ENCODE measurements at regions not wholly inside any gene's neighbourhood (a gene's known extent, or its start where the extent isn't known, plus 50 kb on each side); places are given as distances from the start of the nearest gene placed in this dataset.

DNA sequence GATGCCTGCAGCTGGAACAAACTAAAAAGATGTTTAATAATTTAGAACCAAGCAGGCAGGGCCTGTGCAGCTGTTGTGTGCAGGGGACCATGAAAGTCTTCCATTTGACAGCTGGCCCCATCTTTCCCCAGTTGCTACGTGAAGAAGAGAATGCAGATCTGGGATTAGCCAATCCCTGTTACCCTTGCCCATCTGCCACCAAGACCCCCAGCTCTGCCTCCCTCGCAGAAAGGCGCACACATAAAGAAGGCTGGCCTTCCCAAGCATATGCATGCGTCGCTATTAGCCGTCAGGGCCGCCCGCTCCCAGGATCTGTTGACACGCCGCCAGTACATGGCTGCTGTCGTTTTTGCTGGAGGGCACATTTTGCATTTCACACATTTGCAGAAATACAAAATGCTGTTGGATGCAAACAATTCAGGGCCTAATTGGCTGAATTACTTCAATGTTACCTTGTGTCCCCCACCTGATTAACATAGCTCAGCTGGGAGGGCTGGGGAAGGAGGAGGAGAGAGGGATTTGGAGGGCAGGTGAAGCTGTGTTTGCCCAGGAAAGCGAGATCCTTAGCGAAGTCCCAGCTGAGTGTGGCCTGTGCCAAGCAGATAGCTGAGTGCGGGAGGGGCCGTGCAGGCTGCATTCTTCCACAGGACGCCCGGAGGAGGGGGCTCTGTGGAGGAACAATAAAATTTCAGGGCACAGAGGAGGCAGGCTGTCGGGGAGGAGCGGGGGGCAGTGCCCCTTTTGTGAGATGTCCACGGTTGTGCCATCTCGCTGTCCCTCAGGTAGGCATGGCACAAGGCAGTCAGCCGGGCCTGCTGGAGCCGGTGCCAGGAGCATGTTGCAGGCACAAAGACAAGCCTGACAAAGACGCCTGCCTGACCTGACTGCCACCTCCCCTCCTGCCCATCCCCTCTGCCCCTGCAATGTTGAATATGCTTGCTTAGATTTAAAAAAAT, 443.0 kb upstream of the MKI67 start:
- Histone ChIP-seq H4K91ac (ENCODE audit: low read depth, low read length, poor library complexity) (no peak overlapping the region), H3K14ac (ENCODE audit: low read length) (no peak overlapping the region), H3K27ac (replicated peaks; ENCODE audit: low read length) (no peak overlapping the region), H3K18ac (ENCODE audit: low read length) (peak overlapping the region; percentile 55), H3K4me2 (ENCODE audit: insufficient read depth, low read length, poor library complexity, severe bottlenecking) (no peak overlapping the region), H2AFZ (ENCODE audit: low read length) (no peak overlapping the region), H2AK5ac (ENCODE audit: low read depth, low read length) (peak overlapping the region; percentile 40), H3K9ac (ENCODE audit: low read depth, low read length, poor library complexity) (peak overlapping the region; percentile 27), H3K9me3 (replicated peaks in 1 of 2; ENCODE audit: control insufficient read depth in 2 of 2, insufficient read depth in 1 of 2, low read depth in 1 of 2, low read length in 2 of 2) (no peaks in the 10 kb centered on the region), H3K23ac (ENCODE audit: low read depth, low read length, poor library complexity) (no peak overlapping the region), H3K4me1 (ENCODE audit: control insufficient read depth in 2 of 2, insufficient read depth in 1 of 2, low read depth in 1 of 2, low read length in 2 of 2) (no peaks in the 10 kb centered on the region), H3K36me3 (replicated peaks in 1 of 2; ENCODE audit: control insufficient read depth in 2 of 2, insufficient read depth in 2 of 2, low read length in 2 of 2) (no peaks in the 10 kb centered on the region), H2BK120ac (ENCODE audit: low read depth, low read length) (no peak overlapping the region), H4K8ac (ENCODE audit: low read depth, low read length) (no peak overlapping the region), H3K79me1 (ENCODE audit: low read depth, low read length) (no peaks in the 10 kb centered on the region), H3K27me3 (ENCODE audit: control insufficient read depth in 3 of 3, insufficient read depth in 3 of 3, low read depth in 1 of 3, low read length in 3 of 3) (no peaks in the 10 kb centered on the region), H3K4me3 (ENCODE audit: low read length in 2 of 2) (no peak overlapping the region), H3K4ac (ENCODE audit: low read length) (no peak overlapping the region), H2BK12ac (ENCODE audit: low read length) (no peak overlapping the region), H2BK15ac (ENCODE audit: low read length) (peak overlapping the region; percentile 15), H2BK5ac (ENCODE audit: low read length) (no peak overlapping the region)
- WGBS, 2 donors (ENCODE audit: extremely low coverage in 2 of 2, insufficient read length in 2 of 2, insufficient replicate concordance in 1 of 2) = no CpG with 5 or more reads among the region's 24 CpGs
- DNase-seq (ENCODE audit: low spot score) = no peak

DNA sequence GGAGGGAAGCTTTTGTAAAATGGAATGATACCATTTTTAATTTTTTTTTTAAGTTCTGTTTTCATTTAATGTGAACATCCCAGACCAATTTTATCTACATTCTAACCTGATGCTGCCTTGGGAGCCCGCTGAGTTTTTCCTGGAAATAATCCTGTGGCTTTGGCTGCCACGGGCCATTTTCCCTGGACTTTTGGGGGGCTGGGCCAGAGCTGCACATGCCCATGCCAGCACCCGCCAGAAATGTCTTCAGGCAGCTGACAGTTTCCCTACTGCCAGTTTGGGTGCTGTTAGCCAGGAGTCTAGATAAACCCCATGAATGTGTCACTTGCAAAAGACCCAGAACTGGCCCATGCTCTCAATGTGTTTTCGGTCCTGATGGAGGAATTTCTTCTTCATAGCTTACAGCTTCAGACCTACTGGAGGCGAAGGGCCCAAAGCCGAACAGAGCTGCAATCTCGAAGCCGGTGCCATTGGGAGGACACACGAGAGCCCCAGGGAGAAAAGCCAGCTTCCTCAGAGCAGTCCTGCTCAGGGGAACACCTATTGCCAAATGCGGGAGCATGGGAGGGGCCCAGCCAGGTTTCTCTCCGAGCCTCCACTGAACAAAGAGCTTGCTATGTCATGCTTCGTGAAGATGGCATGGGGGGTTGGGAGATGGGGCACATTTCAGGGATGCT, 444.2 kb upstream of the MKI67 start:
- H3K27ac ChIP-seq (replicated peaks; ENCODE audit: low read length) = no peak overlapping the region
- no peak overlapping the region for H4K8ac ChIP-seq (ENCODE audit: low read depth, low read length)
- no peak overlapping the region for H3K9ac ChIP-seq (ENCODE audit: low read depth, low read length, poor library complexity)
- no peak overlapping the region for H4K91ac ChIP-seq (ENCODE audit: low read depth, low read length, poor library complexity)
- no peak overlapping the region for H3K4me3 ChIP-seq (ENCODE audit: low read length in 2 of 2)
- no peak overlapping the region for H3K23ac ChIP-seq (ENCODE audit: low read depth, low read length, poor library complexity)
- H3K36me3 ChIP-seq (replicated peaks in 1 of 2; ENCODE audit: control insufficient read depth in 2 of 2, insufficient read depth in 2 of 2, low read length in 2 of 2) = no peaks in the 10 kb centered on the region
- no CpG with 5 or more reads among the region's 12 CpGs for WGBS, 2 donors (ENCODE audit: extremely low coverage in 2 of 2, insufficient read length in 2 of 2, insufficient replicate concordance in 1 of 2)
- H3K27me3 ChIP-seq (ENCODE audit: control insufficient read depth in 3 of 3, insufficient read depth in 3 of 3, low read depth in 1 of 3, low read length in 3 of 3) = no peaks in the 10 kb centered on the region
- no peak for DNase-seq (ENCODE audit: low spot score)
- no peaks in the 10 kb centered on the region for H3K79me1 ChIP-seq (ENCODE audit: low read depth, low read length)
- H3K9me3 ChIP-seq (replicated peaks in 1 of 2; ENCODE audit: control insufficient read depth in 2 of 2, insufficient read depth in 1 of 2, low read depth in 1 of 2, low read length in 2 of 2) = no peaks in the 10 kb centered on the region
- H2AK5ac ChIP-seq (ENCODE audit: low read depth, low read length) = no peak overlapping the region
- H2AFZ ChIP-seq (ENCODE audit: low read length) = no peak overlapping the region
- H2BK5ac ChIP-seq (ENCODE audit: low read length) = no peak overlapping the region
- H3K18ac ChIP-seq (ENCODE audit: low read length) = no peak overlapping the region
- no peaks in the 10 kb centered on the region for H3K4me1 ChIP-seq (ENCODE audit: control insufficient read depth in 2 of 2, insufficient read depth in 1 of 2, low read depth in 1 of 2, low read length in 2 of 2)
- H3K14ac ChIP-seq (ENCODE audit: low read length) = no peak overlapping the region
- no peak overlapping the region for H2BK15ac ChIP-seq (ENCODE audit: low read length)
- no peak overlapping the region for H3K4ac ChIP-seq (ENCODE audit: low read length)
- H2BK120ac ChIP-seq (ENCODE audit: low read depth, low read length) = no peak overlapping the region
- no peak overlapping the region for H2BK12ac ChIP-seq (ENCODE audit: low read length)
- no peak overlapping the region for H3K4me2 ChIP-seq (ENCODE audit: insufficient read depth, low read length, poor library complexity, severe bottlenecking)

DNA sequence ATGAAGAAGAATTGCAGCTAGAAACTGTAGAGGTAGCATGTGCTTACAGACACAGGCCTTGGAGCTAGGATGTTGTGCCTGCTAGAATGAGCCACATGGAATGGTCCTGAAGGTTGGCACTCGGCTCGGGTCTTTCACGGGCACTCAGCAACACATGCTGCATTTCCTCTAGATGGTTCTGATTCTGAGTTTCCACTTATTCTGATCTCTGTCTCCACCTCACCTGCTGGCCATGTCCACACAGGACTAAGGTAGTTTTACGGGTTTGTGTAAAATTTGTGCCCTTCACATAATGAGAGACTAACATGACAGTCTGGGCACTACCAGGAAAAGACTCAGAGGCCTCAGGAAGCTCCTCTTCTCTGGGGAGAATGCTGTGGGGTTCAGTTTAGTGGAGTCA, 444.8 kb upstream of the MKI67 start:
- H3K9ac ChIP-seq (ENCODE audit: low read depth, low read length, poor library complexity) = no peak overlapping the region
- no peak overlapping the region for H2AK5ac ChIP-seq (ENCODE audit: low read depth, low read length)
- H3K18ac ChIP-seq (ENCODE audit: low read length) = no peak overlapping the region
- H2AFZ ChIP-seq (ENCODE audit: low read length) = no peak overlapping the region
- no peak overlapping the region for H2BK15ac ChIP-seq (ENCODE audit: low read length)
- no peak overlapping the region for H3K4ac ChIP-seq (ENCODE audit: low read length)
- H2BK5ac ChIP-seq (ENCODE audit: low read length) = no peak overlapping the region
- H3K14ac ChIP-seq (ENCODE audit: low read length) = no peak overlapping the region
- H3K4me1 ChIP-seq (ENCODE audit: control insufficient read depth in 2 of 2, insufficient read depth in 1 of 2, low read depth in 1 of 2, low read length in 2 of 2) = no peaks in the 10 kb centered on the region
- no peak overlapping the region for H2BK120ac ChIP-seq (ENCODE audit: low read depth, low read length)
- H3K27me3 ChIP-seq (ENCODE audit: control insufficient read depth in 3 of 3, insufficient read depth in 3 of 3, low read depth in 1 of 3, low read length in 3 of 3) = no peaks in the 10 kb centered on the region
- no peak for DNase-seq (ENCODE audit: low spot score)
- no peak overlapping the region for H3K27ac ChIP-seq (replicated peaks; ENCODE audit: low read length)
- H4K8ac ChIP-seq (ENCODE audit: low read depth, low read length) = no peak overlapping the region
- no peaks in the 10 kb centered on the region for H3K36me3 ChIP-seq (replicated peaks in 1 of 2; ENCODE audit: control insufficient read depth in 2 of 2, insufficient read depth in 2 of 2, low read length in 2 of 2)
- H3K79me1 ChIP-seq (ENCODE audit: low read depth, low read length) = no peaks in the 10 kb centered on the region
- H3K4me3 ChIP-seq (ENCODE audit: low read length in 2 of 2) = no peak overlapping the region
- H4K91ac ChIP-seq (ENCODE audit: low read depth, low read length, poor library complexity) = no peak overlapping the region
- no CpG with 5 or more reads among the region's 4 CpGs for WGBS, 2 donors (ENCODE audit: extremely low coverage in 2 of 2, insufficient read length in 2 of 2, insufficient replicate concordance in 1 of 2)
- H3K4me2 ChIP-seq (ENCODE audit: insufficient read depth, low read length, poor library complexity, severe bottlenecking) = no peak overlapping the region
- H3K9me3 ChIP-seq (replicated peaks in 1 of 2; ENCODE audit: control insufficient read depth in 2 of 2, insufficient read depth in 1 of 2, low read depth in 1 of 2, low read length in 2 of 2) = no peaks in the 10 kb centered on the region
- H2BK12ac ChIP-seq (ENCODE audit: low read length) = no peak overlapping the region
- no peak overlapping the region for H3K23ac ChIP-seq (ENCODE audit: low read depth, low read length, poor library complexity)

DNA sequence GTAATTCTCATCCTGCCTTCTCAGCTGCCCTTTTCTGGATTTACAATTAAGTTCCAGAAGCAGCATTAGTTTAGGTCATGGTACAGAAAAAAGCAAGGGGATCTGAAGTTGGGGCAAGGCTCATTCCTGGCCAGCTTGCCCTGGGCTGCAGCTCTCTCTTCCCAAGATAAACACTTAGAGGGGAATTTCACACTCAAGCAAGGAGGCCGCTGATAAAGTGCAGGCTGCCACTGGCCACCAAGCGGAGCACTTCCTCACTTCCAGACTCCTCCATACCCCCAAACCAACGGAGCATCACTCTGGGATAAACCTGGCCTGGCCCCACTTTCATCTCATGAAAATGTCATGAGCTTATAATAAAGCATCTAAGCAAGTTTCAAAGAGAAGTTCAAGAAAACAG, 445.5 kb upstream of the MKI67 start:
- H3K36me3 ChIP-seq (replicated peaks in 1 of 2; ENCODE audit: control insufficient read depth in 2 of 2, insufficient read depth in 2 of 2, low read length in 2 of 2) = no peaks in the 10 kb centered on the region
- no peak overlapping the region for H2BK5ac ChIP-seq (ENCODE audit: low read length)
- no peak overlapping the region for H3K18ac ChIP-seq (ENCODE audit: low read length)
- no peaks in the 10 kb centered on the region for H3K9me3 ChIP-seq (replicated peaks in 1 of 2; ENCODE audit: control insufficient read depth in 2 of 2, insufficient read depth in 1 of 2, low read depth in 1 of 2, low read length in 2 of 2)
- H3K14ac ChIP-seq (ENCODE audit: low read length) = no peak overlapping the region
- H3K4ac ChIP-seq (ENCODE audit: low read length) = no peak overlapping the region
- no peaks in the 10 kb centered on the region for H3K4me1 ChIP-seq (ENCODE audit: control insufficient read depth in 2 of 2, insufficient read depth in 1 of 2, low read depth in 1 of 2, low read length in 2 of 2)
- H2BK12ac ChIP-seq (ENCODE audit: low read length) = no peak overlapping the region
- no peak overlapping the region for H3K23ac ChIP-seq (ENCODE audit: low read depth, low read length, poor library complexity)
- no peaks in the 10 kb centered on the region for H3K27me3 ChIP-seq (ENCODE audit: control insufficient read depth in 3 of 3, insufficient read depth in 3 of 3, low read depth in 1 of 3, low read length in 3 of 3)
- H3K4me3 ChIP-seq (ENCODE audit: low read length in 2 of 2) = no peak overlapping the region
- H4K8ac ChIP-seq (ENCODE audit: low read depth, low read length) = no peak overlapping the region
- DNase-seq (ENCODE audit: low spot score) = no peak
- H2AFZ ChIP-seq (ENCODE audit: low read length) = no peak overlapping the region
- no peaks in the 10 kb centered on the region for H3K79me1 ChIP-seq (ENCODE audit: low read depth, low read length)
- no peak overlapping the region for H3K27ac ChIP-seq (replicated peaks; ENCODE audit: low read length)
- no CpG with 5 or more reads among the region's 3 CpGs for WGBS, 2 donors (ENCODE audit: extremely low coverage in 2 of 2, insufficient read length in 2 of 2, insufficient replicate concordance in 1 of 2)
- no peak overlapping the region for H2BK120ac ChIP-seq (ENCODE audit: low read depth, low read length)
- no peak overlapping the region for H2AK5ac ChIP-seq (ENCODE audit: low read depth, low read length)
- no peak overlapping the region for H4K91ac ChIP-seq (ENCODE audit: low read depth, low read length, poor library complexity)
- H3K9ac ChIP-seq (ENCODE audit: low read depth, low read length, poor library complexity) = no peak overlapping the region
- H3K4me2 ChIP-seq (ENCODE audit: insufficient read depth, low read length, poor library complexity, severe bottlenecking) = no peak overlapping the region
- H2BK15ac ChIP-seq (ENCODE audit: low read length) = no peak overlapping the region

Measured in neuronal stem cell (in vitro differentiated cells).